Parathyroid adenoma (tissue), 2 donors: ENCODE measurements at regions not wholly inside any gene's neighbourhood (a gene's known extent, or its start where the extent isn't known, plus 50 kb on each side); places are given as distances from the start of the nearest gene placed in this dataset.

Source experiments
- H2AFZ ChIP-seq: fragments of 300-600 bp; sonication (generic); one replicate; pipeline ENCODE4 v1.7.0; 2017; ENCODE audit warnings: antibody characterized with exemption, mild to moderate bottlenecking
- H3K27ac ChIP-seq: fragments of 300-600 bp; sonication (generic); one replicate; pipeline ENCODE4 v1.7.0; 2017
- H3K27me3 ChIP-seq: fragments of 300-600 bp; sonication (generic); one replicate; pipeline ENCODE4 v1.7.0; 2017; ENCODE audit warnings: low read length; ENCODE audit not compliant: control insufficient read depth, insufficient read depth
- H3K36me3 ChIP-seq: fragments of 300-600 bp; sonication (generic); one replicate; pipeline ENCODE4 v1.7.0; 2017; ENCODE audit warnings: low read length; ENCODE audit not compliant: control insufficient read depth, insufficient read depth
- H3K4me1 ChIP-seq: fragments of 300-600 bp; sonication (generic); one replicate; pipeline ENCODE4 v1.7.0; 2017; ENCODE audit warnings: control low read depth
- H3K4me2 ChIP-seq: fragments of 300-600 bp; sonication (generic); one replicate; pipeline ENCODE4 v1.7.0; 2017; ENCODE audit warnings: low read length
- H3K4me3 ChIP-seq: fragments of 300-600 bp; sonication (generic); one replicate; pipeline ENCODE4 v1.7.0; 2017; ENCODE audit warnings: low read depth, low read length
- H3K79me2 ChIP-seq: fragments of 300-600 bp; sonication (generic); one replicate; pipeline ENCODE4 v1.7.0; 2017; ENCODE audit warnings: control low read depth
- H3K9ac ChIP-seq: fragments of 300-600 bp; sonication (generic); one replicate; pipeline ENCODE4 v1.7.0; 2017; ENCODE audit warnings: mild to moderate bottlenecking
- H3K9me3 ChIP-seq: fragments of 300-600 bp; sonication (generic); one replicate; pipeline ENCODE4 v1.7.0; 2017; ENCODE audit warnings: low read length; ENCODE audit not compliant: control insufficient read depth
- TF ChIP-seq, protein P1 (sequence below): fragments of 300-600 bp; sonication (generic); IDR thresholded peaks from one replicate; pipeline ENCODE4 v1.7.0; 2017; ENCODE audit warnings: antibody characterized with exemption, mild to moderate bottlenecking
- donor health status: primary hyperparathyroidism.

DNA sequence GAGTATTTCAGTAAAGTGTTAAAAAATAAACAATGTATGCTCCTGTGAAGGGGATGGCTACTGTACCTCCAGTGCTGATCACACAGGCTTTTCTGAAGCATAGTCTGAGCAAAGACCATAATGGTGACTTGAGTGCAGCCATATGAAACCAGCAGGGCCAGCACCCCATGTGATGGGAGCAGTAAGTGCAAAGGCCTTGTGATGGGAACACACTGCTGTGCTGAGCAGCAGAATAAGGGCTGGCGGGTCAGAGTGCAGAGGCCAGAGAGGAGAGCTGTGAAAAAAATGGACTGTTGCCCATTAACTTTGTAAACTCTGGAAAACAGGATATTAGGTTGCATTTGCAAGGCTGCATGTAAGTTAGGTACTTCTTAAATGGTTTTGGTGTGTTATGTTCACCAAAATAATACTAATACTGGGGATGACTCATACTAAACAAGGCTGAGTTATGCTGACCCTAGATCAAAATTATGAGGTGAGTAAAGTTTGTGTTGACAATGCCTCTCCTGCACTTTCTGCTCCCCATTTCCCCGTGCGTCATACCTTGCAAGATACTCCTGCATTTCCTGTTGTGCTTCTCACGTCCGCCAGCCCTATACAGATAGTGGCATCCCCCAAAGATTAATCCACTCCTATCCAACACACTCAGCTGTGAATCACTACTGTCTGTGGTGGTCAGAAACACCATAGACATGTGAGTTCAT lies 67.0 kb upstream of the FAM9A start:
- Histone ChIP-seq H3K4me2 (no peak overlapping the region), H3K4me3 (no peak overlapping the region), H3K79me2 (no peaks in the 10 kb centered on the region), H3K4me1 (no peaks in the 10 kb centered on the region), H3K9me3 (no peaks in the 10 kb centered on the region), H3K27ac (no peak overlapping the region), H3K27me3 (no peaks in the 10 kb centered on the region), H3K36me3 (no peaks in the 10 kb centered on the region), H2AFZ (no peak overlapping the region), H3K9ac (no peak overlapping the region)
- TF ChIP-seq, protein P1, sequence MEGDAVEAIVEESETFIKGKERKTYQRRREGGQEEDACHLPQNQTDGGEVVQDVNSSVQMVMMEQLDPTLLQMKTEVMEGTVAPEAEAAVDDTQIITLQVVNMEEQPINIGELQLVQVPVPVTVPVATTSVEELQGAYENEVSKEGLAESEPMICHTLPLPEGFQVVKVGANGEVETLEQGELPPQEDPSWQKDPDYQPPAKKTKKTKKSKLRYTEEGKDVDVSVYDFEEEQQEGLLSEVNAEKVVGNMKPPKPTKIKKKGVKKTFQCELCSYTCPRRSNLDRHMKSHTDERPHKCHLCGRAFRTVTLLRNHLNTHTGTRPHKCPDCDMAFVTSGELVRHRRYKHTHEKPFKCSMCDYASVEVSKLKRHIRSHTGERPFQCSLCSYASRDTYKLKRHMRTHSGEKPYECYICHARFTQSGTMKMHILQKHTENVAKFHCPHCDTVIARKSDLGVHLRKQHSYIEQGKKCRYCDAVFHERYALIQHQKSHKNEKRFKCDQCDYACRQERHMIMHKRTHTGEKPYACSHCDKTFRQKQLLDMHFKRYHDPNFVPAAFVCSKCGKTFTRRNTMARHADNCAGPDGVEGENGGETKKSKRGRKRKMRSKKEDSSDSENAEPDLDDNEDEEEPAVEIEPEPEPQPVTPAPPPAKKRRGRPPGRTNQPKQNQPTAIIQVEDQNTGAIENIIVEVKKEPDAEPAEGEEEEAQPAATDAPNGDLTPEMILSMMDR: no peak

DNA sequence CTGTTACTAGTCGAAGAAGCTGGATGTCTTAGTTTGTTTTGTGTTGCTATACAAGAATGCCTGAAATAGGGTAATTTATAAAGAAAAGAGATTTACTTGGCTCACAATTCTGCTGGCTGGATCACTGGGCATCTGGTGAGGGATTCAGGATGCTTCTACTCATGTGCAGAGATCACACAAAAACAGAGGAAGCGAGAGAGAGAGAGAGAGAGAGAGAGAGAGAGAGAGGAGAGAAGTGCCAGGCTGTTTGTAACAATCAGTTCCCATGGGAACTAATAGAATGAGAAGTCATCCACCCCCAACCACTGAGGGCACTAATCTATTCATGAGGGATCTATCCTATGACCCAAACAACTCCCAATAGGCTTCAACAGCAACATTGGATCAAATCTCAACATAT lies 66.2 kb upstream of the FAM9A start:
- Histone ChIP-seq H3K4me3 (no peak overlapping the region), H3K36me3 (no peaks in the 10 kb centered on the region), H2AFZ (no peak overlapping the region), H3K27me3 (no peaks in the 10 kb centered on the region), H3K9ac (no peak overlapping the region), H3K27ac (no peak overlapping the region), H3K4me1 (no peaks in the 10 kb centered on the region), H3K79me2 (no peaks in the 10 kb centered on the region), H3K9me3 (no peaks in the 10 kb centered on the region), H3K4me2 (no peak overlapping the region)
- TF ChIP-seq, protein P1: no peak

DNA sequence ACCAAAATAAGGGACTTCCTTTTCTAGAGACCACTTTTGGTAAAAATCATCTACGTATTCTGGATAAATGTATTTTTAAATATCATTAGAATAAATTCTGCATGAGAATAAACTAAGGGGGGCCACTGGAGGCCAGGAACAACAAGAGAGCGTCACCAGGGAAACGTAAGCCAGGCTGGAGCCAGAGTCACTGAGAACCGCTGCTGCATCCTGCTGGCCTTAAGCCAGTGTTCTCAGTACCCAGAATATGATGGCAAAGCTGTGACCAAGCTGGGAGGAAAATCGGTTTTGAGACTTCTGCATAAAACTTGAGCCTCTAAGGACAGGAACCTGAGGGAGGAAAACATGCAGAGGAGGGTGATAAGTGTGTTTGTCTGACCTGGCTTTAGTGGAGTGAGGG lies 63.0 kb upstream of the FAM9A start:
- H2AFZ ChIP-seq: no peak overlapping the region
- TF ChIP-seq, protein P1: no peak
- H3K36me3 ChIP-seq: no peaks in the 10 kb centered on the region

DNA sequence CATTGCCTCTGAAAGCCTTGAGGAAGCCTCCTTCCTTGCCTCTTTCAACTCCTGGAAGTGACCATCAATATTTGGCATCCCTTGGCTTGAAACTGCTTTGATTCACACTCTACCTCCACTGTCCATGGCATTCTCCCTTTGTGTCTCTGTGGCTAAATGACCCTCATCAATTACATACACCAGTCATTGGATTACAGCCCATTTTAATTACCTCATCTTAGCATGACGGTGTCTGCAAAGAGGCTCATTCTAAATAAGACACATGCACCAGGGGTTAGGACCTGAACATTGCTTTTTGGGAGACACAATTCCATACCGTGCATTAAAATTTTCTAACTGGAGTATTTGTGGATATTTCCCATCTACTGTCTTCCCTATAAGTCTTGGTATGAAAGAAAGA lies 60.7 kb upstream of the FAM9A start:
- TF ChIP-seq, protein P1: no peak
- no peak overlapping the region for H2AFZ ChIP-seq
- no peak overlapping the region for H3K9ac ChIP-seq
- H3K27ac ChIP-seq: no peak overlapping the region
- H3K4me2 ChIP-seq: no peak overlapping the region
- H3K79me2 ChIP-seq: no peaks in the 10 kb centered on the region
- no peaks in the 10 kb centered on the region for H3K27me3 ChIP-seq
- no peaks in the 10 kb centered on the region for H3K9me3 ChIP-seq
- H3K4me3 ChIP-seq: no peak overlapping the region
- no peaks in the 10 kb centered on the region for H3K4me1 ChIP-seq
- no peaks in the 10 kb centered on the region for H3K36me3 ChIP-seq

More for the DNA sequence above, 63.0 kb upstream of the FAM9A start:
- H3K9me3 ChIP-seq: no peaks in the 10 kb centered on the region
- H3K9ac ChIP-seq: no peak overlapping the region
- no peak overlapping the region for H3K4me3 ChIP-seq
- no peaks in the 10 kb centered on the region for H3K79me2 ChIP-seq
- no peak overlapping the region for H3K27ac ChIP-seq
- H3K27me3 ChIP-seq: no peaks in the 10 kb centered on the region
- H3K4me1 ChIP-seq: no peaks in the 10 kb centered on the region
- H3K4me2 ChIP-seq: no peak overlapping the region
